ENCODE measurements at regions not wholly inside any gene's neighbourhood (a gene's known extent, or its start where the extent isn't known, plus 50 kb on each side); places are given as distances from the start of the nearest gene placed in this dataset.

GRCh38 chr4:83851261-83852084 is 315.6 kb downstream of the GPAT3 start:
- TF ChIP-seq EZH2 (IDR thresholded peaks at IDR 0.05; ENCODE audit: borderline replicate concordance, low read depth, low read length, severe bottlenecking) (no peak), FOS (IDR thresholded peaks at IDR 0.05; ENCODE audit: borderline replicate concordance, insufficient read depth, low read length) (no peak), CTCF (IDR thresholded peaks at IDR 0.05; ENCODE audit: extremely low read depth in 1 of 2, insufficient read depth in 1 of 2, low read depth in 1 of 2, low read length in 2 of 2) (no peak), POLR2A (IDR thresholded peaks at IDR 0.05; ENCODE audit: low read depth, low read length) (no peak), POLR2AphosphoS5 (IDR thresholded peaks at IDR 0.05; ENCODE audit: insufficient read depth, low read depth, low read length) (no peak), MAX (IDR thresholded peaks at IDR 0.05; ENCODE audit: insufficient read depth, insufficient read length) (no peak), JUN (IDR thresholded peaks at IDR 0.05; ENCODE audit: borderline replicate concordance, insufficient read depth, insufficient read length, low read depth) (no peak), MYC (IDR thresholded peaks at IDR 0.05; ENCODE audit: low read depth, low read length) (no peak)
